ENCODE measurements at regions not wholly inside any gene's neighbourhood (a gene's known extent, or its start where the extent isn't known, plus 50 kb on each side); places are given as distances from the start of the nearest gene placed in this dataset.

DNA sequence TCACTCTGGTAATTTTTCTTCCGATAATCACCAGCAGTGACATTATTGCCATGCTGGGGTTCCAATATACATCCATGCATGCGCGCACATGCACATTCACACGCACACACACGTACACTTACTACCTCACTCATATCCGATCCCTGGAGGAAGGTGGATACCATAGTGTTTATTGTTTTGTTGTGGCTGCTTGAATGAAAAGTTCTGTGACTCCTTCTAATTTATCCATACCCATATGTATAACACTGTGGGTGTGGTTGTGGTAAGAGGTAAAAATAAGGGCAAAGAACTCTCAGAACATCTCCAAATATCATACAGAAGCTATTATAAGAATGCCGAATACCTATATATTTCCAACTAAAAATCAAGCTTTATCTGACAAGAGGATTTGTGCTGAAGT, 407.8 kb upstream of the PODXL start:
- H3K27ac ChIP-seq (ENCODE audit: low read depth) = no peak overlapping the region

DNA sequence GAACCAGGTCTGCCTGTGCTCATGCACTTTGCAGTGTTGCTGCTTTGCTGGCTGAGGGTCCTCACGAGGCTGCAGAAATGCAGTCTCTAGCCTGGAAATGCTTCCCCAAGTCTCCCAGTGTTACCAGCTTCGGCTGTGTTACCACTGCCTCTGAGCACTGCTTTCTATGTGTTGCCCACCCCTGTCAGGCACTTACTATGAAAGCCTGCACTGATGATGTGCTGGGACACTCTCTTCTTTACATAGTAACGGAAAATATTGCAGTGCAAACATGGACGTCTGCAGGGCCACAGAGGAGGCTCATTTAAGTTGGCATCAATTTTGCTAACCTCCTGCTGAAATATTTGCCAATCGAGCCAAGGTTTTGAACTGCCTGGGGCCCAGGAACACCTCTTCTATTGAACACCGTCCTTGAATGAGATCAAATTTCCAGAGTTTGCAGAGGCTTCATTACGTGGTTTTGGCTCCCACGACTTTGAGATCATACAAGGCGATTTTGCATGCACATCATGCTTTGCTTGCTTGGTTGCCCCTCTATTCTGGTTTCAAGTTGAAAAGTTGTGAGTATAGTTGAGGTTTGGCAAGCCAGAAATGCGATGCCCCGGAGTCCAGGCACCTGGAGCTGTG, 404.7 kb upstream of the PODXL start:
- DNase-seq (ENCODE audit: extremely low spot score) = no peak
- no peaks in the 10 kb centered on the region for H3K36me3 ChIP-seq (ENCODE audit: insufficient read depth)
- no peak overlapping the region for H3K27ac ChIP-seq (ENCODE audit: low read depth)
- no peaks in the 10 kb centered on the region for H3K4me1 ChIP-seq (ENCODE audit: insufficient read depth)
- no peak overlapping the region for H3K4me3 ChIP-seq (ENCODE audit: low read depth, low read length)
- 83% methylated on average over 11 of the region's 11 CpGs for WGBS

More for the DNA sequence above, 407.8 kb upstream of the PODXL start:
- Histone ChIP-seq H3K4me1 (ENCODE audit: insufficient read depth) (no peaks in the 10 kb centered on the region), H3K4me3 (ENCODE audit: low read depth, low read length) (no peak overlapping the region), H3K36me3 (ENCODE audit: insufficient read depth) (no peaks in the 10 kb centered on the region)
- WGBS = 94% methylated on average over 7 of the region's 7 CpGs
- DNase-seq (ENCODE audit: extremely low spot score) = no peak

- H3K4me3 ChIP-seq (ENCODE audit: low read depth, low read length) = no peak overlapping the region
- no peak overlapping the region for H3K27ac ChIP-seq (ENCODE audit: low read depth)
- 30% methylated on average over 4 of the region's 4 CpGs for WGBS
- H3K36me3 ChIP-seq (ENCODE audit: insufficient read depth) = no peaks in the 10 kb centered on the region
- DNase-seq (ENCODE audit: extremely low spot score) = no peak
- no peaks in the 10 kb centered on the region for H3K4me1 ChIP-seq (ENCODE audit: insufficient read depth)
These were observed 402.8 kb upstream of the PODXL start for GRCh38 chr7:131959106-131959812.

GRCh38 chr7:131957338-131958020, 401.1 kb upstream of the PODXL start:
- Histone ChIP-seq H3K36me3 (ENCODE audit: insufficient read depth) (no peaks in the 10 kb centered on the region), H3K4me1 (ENCODE audit: insufficient read depth) (no peaks in the 10 kb centered on the region), H3K27ac (ENCODE audit: low read depth) (no peak overlapping the region), H3K4me3 (ENCODE audit: low read depth, low read length) (no peak overlapping the region)
- WGBS = 88% methylated on average over 12 of the region's 12 CpGs
- no peak for DNase-seq (ENCODE audit: extremely low spot score)

DNA sequence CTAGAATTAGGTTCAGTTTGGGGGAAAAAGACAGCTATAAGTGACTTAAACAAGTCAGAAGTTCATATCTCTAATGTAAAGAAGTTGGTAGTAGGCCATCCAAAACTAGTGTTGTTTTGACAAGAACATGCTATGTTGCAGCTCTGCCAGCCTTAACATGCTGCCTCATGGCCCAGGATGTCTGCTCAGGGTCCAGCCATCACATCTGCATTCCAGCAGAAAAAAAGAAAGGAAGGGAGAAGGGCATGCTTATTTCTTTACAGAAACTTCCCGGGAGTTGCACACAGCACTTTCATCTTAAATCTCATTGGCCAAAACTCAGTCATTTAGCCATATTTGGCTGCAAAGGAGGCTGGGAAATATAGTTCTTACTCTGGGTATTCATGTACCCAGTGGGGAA, 400.4 kb upstream of the PODXL start:
- no peak for DNase-seq (ENCODE audit: extremely low spot score)
- no peaks in the 10 kb centered on the region for H3K4me1 ChIP-seq (ENCODE audit: insufficient read depth)
- H3K27ac ChIP-seq (ENCODE audit: low read depth) = no peak overlapping the region
- 81% methylated on average over 1 of the region's 1 CpG for WGBS
- H3K4me3 ChIP-seq (ENCODE audit: low read depth, low read length) = no peak overlapping the region
- no peaks in the 10 kb centered on the region for H3K36me3 ChIP-seq (ENCODE audit: insufficient read depth)

DNA sequence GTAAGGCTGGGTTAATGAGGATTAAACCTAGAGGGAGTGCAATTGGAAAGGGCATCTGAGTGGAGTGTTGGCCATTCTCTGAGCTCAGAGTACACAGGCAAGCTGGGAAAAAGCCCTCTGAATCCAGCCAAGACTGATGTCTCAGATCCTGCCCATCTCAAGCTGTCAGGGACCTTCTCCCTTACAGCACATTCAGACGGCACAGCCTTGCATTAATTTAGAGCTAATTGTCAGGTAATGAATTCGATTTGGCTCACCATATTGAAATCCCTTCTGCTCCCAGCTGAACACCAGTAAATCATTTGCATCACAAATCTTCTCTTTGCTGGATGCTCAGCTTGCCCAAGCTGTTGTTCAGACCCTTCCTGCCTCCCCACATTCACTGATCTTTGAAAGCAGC, 399.3 kb upstream of the PODXL start:
- Histone ChIP-seq H3K4me3 (ENCODE audit: low read depth, low read length) (no peak overlapping the region), H3K4me1 (ENCODE audit: insufficient read depth) (no peaks in the 10 kb centered on the region), H3K36me3 (ENCODE audit: insufficient read depth) (no peaks in the 10 kb centered on the region), H3K27ac (ENCODE audit: low read depth) (no peak overlapping the region)
- DNase-seq (ENCODE audit: extremely low spot score) = no peak
- WGBS = 61% methylated on average over 2 of the region's 2 CpGs

DNA sequence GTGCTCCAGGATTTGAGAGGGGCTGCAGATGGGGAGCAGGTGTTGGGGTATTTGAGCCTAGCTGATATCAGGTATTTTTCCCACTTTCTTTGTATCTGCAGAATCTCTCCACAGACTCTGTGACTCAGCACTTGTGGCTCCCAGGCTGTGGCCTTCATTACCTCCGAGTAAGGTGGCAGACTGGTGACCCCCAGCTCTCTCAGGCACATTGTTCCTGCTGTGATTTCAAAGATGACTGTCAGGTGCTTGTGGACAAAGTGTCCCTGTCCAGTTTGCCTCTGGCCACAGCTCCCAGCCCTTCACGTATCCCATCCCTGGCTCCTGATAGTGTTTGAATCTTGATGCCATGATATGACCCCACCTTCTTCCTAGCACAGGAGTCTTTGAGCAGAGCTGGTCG, 396.8 kb upstream of the PODXL start:
- Histone ChIP-seq H3K4me1 (ENCODE audit: insufficient read depth) (no peaks in the 10 kb centered on the region), H3K4me3 (ENCODE audit: low read depth, low read length) (no peak overlapping the region), H3K36me3 (ENCODE audit: insufficient read depth) (no peaks in the 10 kb centered on the region), H3K27ac (ENCODE audit: low read depth) (no peak overlapping the region)
- WGBS = 85% methylated on average over 3 of the region's 3 CpGs
- DNase-seq (ENCODE audit: extremely low spot score) = no peak

DNA sequence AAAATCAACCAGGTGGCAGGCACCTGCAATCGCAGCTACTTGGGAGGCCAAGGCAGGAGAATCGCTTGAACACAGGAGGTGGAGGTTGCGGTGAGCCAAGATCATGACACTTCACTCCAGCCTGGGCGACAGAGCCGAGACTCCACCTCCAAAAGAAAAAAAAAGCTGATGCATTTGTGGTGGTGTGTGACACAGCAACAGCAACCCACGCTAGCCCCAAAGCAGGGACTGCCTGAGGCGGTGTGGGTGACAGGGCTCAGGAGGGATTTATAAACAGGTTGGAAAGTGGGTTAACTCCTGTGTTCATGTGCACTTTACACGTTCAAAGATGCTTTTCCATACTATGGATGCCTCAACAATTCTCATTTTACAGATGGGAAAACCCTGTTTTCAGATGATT, 395.9 kb upstream of the PODXL start:
- Histone ChIP-seq H3K36me3 (ENCODE audit: insufficient read depth) (no peaks in the 10 kb centered on the region), H3K27ac (ENCODE audit: low read depth) (no peak overlapping the region), H3K4me3 (ENCODE audit: low read depth, low read length) (no peak overlapping the region), H3K4me1 (ENCODE audit: insufficient read depth) (no peaks in the 10 kb centered on the region)
- no peak for DNase-seq (ENCODE audit: extremely low spot score)
- 88% methylated on average over 8 of the region's 8 CpGs for WGBS

- H3K4me3 ChIP-seq (ENCODE audit: low read depth, low read length) = no peak overlapping the region
- no peaks in the 10 kb centered on the region for H3K4me1 ChIP-seq (ENCODE audit: insufficient read depth)
- no peak for DNase-seq (ENCODE audit: extremely low spot score)
- 53% methylated on average over 1 of the region's 1 CpG for WGBS
- no peaks in the 10 kb centered on the region for H3K36me3 ChIP-seq (ENCODE audit: insufficient read depth)
- H3K27ac ChIP-seq (ENCODE audit: low read depth) = no peak overlapping the region
These were observed 394.3 kb upstream of the PODXL start for GRCh38 chr7:131950758-131951157.

DNA sequence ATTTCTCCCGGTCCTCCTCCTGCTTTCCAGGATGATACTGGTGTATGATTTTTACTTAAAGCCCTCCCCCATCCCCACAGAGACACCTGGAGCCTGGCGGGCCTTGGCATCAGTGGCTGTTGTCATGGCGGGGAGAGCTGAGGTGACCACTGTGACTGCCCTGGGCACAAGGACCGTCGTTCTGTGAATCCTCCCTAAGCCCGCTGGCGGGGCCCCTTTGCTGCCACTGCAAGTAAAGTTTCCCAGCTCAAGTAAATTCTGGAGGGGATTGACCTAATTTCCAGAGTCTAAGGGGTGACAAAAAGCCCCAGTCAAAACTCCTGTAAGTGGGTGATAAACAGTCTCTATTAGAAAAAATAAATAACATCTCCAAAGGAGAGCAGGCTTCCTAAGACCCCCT, 393.2 kb upstream of the PODXL start:
- 80% methylated on average over 7 of the region's 7 CpGs for WGBS
- Histone ChIP-seq H3K4me3 (ENCODE audit: low read depth, low read length) (no peak overlapping the region), H3K4me1 (ENCODE audit: insufficient read depth) (no peaks in the 10 kb centered on the region), H3K36me3 (ENCODE audit: insufficient read depth) (no peaks in the 10 kb centered on the region), H3K27ac (ENCODE audit: low read depth) (no peak overlapping the region)
- no peak for DNase-seq (ENCODE audit: extremely low spot score)

- H3K36me3 ChIP-seq (ENCODE audit: insufficient read depth) = no peaks in the 10 kb centered on the region
- no peak for DNase-seq (ENCODE audit: extremely low spot score)
- no peak overlapping the region for H3K4me3 ChIP-seq (ENCODE audit: low read depth, low read length)
- WGBS = 56% methylated on average over 6 of the region's 6 CpGs
- no peaks in the 10 kb centered on the region for H3K4me1 ChIP-seq (ENCODE audit: insufficient read depth)
- H3K27ac ChIP-seq (ENCODE audit: low read depth) = no peak overlapping the region
These were observed 392.1 kb upstream of the PODXL start for GRCh38 chr7:131948434-131949053.

DNA sequence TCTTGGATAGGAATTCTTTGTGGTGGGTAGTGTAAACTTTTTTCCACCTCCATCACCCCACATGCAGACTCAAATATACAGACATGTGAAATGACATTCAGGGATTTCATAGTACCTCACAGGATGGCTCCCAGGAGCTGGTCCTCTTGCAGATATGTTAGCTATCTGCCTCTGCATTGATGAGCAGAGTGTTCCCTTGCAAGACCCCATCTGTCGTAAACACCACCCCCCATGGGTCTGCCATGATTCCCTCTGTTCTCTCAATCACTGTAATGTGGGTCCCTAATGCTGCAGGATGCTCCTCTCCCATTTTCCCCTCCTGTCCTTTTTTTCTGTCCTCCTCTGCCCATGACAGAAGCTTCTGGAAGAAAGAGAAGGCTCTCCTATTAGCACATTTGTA, 391.2 kb upstream of the PODXL start:
- no peaks in the 10 kb centered on the region for H3K4me1 ChIP-seq (ENCODE audit: insufficient read depth)
- no peaks in the 10 kb centered on the region for H3K36me3 ChIP-seq (ENCODE audit: insufficient read depth)
- H3K27ac ChIP-seq (ENCODE audit: low read depth) = no peak overlapping the region
- WGBS = 96% methylated on average over 1 of the region's 1 CpG
- DNase-seq (ENCODE audit: extremely low spot score) = no peak
- H3K4me3 ChIP-seq (ENCODE audit: low read depth, low read length) = no peak overlapping the region

DNA sequence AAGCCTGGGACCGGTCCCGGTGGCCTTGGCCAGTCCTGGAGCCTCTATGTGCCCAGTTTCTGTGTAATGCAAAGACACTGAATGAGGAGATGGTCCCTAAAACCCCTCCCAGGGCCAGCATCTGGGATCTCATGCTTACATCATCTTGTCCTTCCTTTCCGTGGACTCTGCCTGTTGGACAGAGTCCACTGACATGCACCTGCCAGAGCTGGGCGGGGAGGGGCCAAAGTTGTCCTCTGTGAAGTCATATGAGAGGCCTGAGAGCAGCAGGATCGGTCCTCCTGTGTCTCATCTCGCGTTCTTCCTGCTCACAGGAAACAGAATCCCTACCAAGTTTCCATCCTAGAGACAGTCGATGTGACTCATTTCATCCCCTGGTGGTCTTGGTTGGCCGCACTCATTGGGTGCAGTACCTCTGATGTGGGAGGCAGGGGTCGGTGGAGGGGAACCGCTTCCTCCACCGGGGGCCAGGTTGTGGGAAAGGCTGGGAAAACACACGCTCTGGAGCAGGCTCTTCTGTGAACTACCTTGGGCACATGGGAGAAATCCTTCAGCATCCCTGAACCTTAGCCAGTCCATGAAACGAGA, 389.6 kb upstream of the PODXL start:
- Histone ChIP-seq H3K27ac (ENCODE audit: low read depth) (no peak overlapping the region), H3K4me3 (ENCODE audit: low read depth, low read length) (no peak overlapping the region), H3K4me1 (ENCODE audit: insufficient read depth) (no peaks in the 10 kb centered on the region), H3K36me3 (ENCODE audit: insufficient read depth) (no peaks in the 10 kb centered on the region)
- WGBS = 79% methylated on average over 14 of the region's 14 CpGs
- DNase-seq (ENCODE audit: extremely low spot score) = no peak

Measured in urinary bladder (tissue), 3 donors.